H1 (cell line): ENCODE measurements at regions not wholly inside any gene's neighbourhood (a gene's known extent, or its start where the extent isn't known, plus 50 kb on each side); places are given as distances from the start of the nearest gene placed in this dataset.

Source experiments
- GABPA ChIP-seq: IDR thresholded peaks from 2 replicates; pipeline ENCODE4 v1.6.1; 2011; ENCODE audit warnings: mild to moderate bottlenecking, low read length, moderate library complexity, borderline replicate concordance; ENCODE audit not compliant: insufficient read depth
- JUN ChIP-seq: IDR thresholded peaks from 2 replicates; pipeline ENCODE4 v1.6.1; 2011; ENCODE audit warnings: low read depth, mild to moderate bottlenecking, improper control_type of control experiment, low read length
- SAP30 ChIP-seq: fragments of 300-600 bp; sonication (generic); IDR thresholded peaks from 2 replicates; pipeline ENCODE4 v1.7.1; 2012; ENCODE audit warnings: low read length, moderate library complexity, mild to moderate bottlenecking, inconsistent platforms; ENCODE audit not compliant: insufficient read depth, insufficient replicate concordance
- SP1 ChIP-seq: IDR thresholded peaks from 2 replicates; pipeline ENCODE4 v1.6.1; 2011; ENCODE audit warnings: low read depth, low read length
- TAF1 ChIP-seq: IDR thresholded peaks from 2 replicates; pipeline ENCODE4 v1.6.1; 2011; ENCODE audit warnings: mild to moderate bottlenecking, low read depth, low read length
- TF ChIP-seq, protein P1 (sequence below), 3 experiments: IDR thresholded peaks; 1 replicate in 2 of 3; 2 replicates in 1 of 3; pipeline versions ENCODE4 v1.5.1 to v1.6.1; 2011; ENCODE audit warnings: low read length in 3 of 3, mild to moderate bottlenecking in 3 of 3, inconsistent platforms in 2 of 3, low read depth in 1 of 3, moderate library complexity in 1 of 3; ENCODE audit not compliant: insufficient read depth in 1 of 3; ENCODE audit errors: control extremely low read depth in 1 of 3
- TF ChIP-seq, protein P2 (sequence below): IDR thresholded peaks from 2 replicates; pipeline ENCODE4 v1.6.1; 2011; ENCODE audit warnings: low read depth, mild to moderate bottlenecking, low read length; ENCODE audit not compliant: insufficient read depth

- TF ChIP-seq, protein P1, sequence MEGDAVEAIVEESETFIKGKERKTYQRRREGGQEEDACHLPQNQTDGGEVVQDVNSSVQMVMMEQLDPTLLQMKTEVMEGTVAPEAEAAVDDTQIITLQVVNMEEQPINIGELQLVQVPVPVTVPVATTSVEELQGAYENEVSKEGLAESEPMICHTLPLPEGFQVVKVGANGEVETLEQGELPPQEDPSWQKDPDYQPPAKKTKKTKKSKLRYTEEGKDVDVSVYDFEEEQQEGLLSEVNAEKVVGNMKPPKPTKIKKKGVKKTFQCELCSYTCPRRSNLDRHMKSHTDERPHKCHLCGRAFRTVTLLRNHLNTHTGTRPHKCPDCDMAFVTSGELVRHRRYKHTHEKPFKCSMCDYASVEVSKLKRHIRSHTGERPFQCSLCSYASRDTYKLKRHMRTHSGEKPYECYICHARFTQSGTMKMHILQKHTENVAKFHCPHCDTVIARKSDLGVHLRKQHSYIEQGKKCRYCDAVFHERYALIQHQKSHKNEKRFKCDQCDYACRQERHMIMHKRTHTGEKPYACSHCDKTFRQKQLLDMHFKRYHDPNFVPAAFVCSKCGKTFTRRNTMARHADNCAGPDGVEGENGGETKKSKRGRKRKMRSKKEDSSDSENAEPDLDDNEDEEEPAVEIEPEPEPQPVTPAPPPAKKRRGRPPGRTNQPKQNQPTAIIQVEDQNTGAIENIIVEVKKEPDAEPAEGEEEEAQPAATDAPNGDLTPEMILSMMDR (IDR thresholded peaks at IDR 0.05; ENCODE audit: control extremely low read depth in 1 of 3, insufficient read depth in 1 of 3, low read depth in 1 of 3, low read length in 3 of 3), result no peak
- no peak for TF ChIP-seq SP1
- TF ChIP-seq, protein P2, sequence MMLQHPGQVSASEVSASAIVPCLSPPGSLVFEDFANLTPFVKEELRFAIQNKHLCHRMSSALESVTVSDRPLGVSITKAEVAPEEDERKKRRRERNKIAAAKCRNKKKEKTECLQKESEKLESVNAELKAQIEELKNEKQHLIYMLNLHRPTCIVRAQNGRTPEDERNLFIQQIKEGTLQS, result no peak
- TF ChIP-seq TAF1, result no peak
- TF ChIP-seq GABPA, result no peak
- no peak for TF ChIP-seq JUN
- no peak for TF ChIP-seq SAP30
Measured at GRCh38 chr6:62623846-62624532, 338.0 kb upstream of the KHDRBS2 start.
